ENCODE measurements at regions not wholly inside any gene's neighbourhood (a gene's known extent, or its start where the extent isn't known, plus 50 kb on each side); places are given as distances from the start of the nearest gene placed in this dataset.

- no peak for DNase-seq
- peaks cover 0 to 3% (median 0%) of the 10 kb centered on the region in 3 donors for H3K27me3 Mint-ChIP-seq (ENCODE audit: low read depth in 3 of 3)
Observed at GRCh38 chr3:144241404-144241803, 269.8 kb downstream of the DIPK2A start.

GRCh38 chr3:144242747-144243146 lies 271.1 kb downstream of the DIPK2A start:
- no peak overlapping the region for H3K27ac ChIP-seq (ENCODE audit: low read depth in 1 of 2, low read length in 2 of 2)
- H3K36me3 ChIP-seq (replicated peaks in 1 of 2; ENCODE audit: control insufficient read depth in 1 of 2, insufficient read depth in 2 of 2, low read length in 2 of 2), result no peaks in the 10 kb centered on the region
- H3K4me3 ChIP-seq (replicated peaks in 1 of 3; ENCODE audit: low read depth in 2 of 3, low read length in 3 of 3), result no peak overlapping the region
- no peaks in the 10 kb centered on the region for H3K4me1 ChIP-seq (ENCODE audit: control insufficient read depth in 1 of 2, insufficient read depth in 2 of 2, low read length in 2 of 2)
- H3K27me3 Mint-ChIP-seq (ENCODE audit: low read depth in 3 of 3), result peaks cover 0 to 1% (median 0%) of the 10 kb centered on the region in 3 donors
- H3K9ac ChIP-seq (ENCODE audit: insufficient read depth, low read length, poor library complexity, severe bottlenecking), result no peak overlapping the region
- H2AFZ ChIP-seq (ENCODE audit: insufficient read depth, low read depth, low read length, poor library complexity, severe bottlenecking), result no peak overlapping the region
- H3K79me2 ChIP-seq (ENCODE audit: insufficient read depth, low read length), result no peaks in the 10 kb centered on the region
- WGBS (ENCODE audit: insufficient coverage), result no CpG with 5 or more reads among the region's 2 CpGs
- no peak overlapping the region for H3K4me2 ChIP-seq (replicated peaks; ENCODE audit: extremely low read depth, low read length, poor library complexity, severe bottlenecking)
- DNase-seq, result no peak
- intact Hi-C loops (cut with micrococcal nuclease), result no loop called here
- H3K27me3 ChIP-seq (ENCODE audit: control insufficient read depth in 2 of 2, insufficient read depth in 2 of 2, low read length in 2 of 2), result no peaks in the 10 kb centered on the region
- H3K9me3 ChIP-seq (replicated peaks in 1 of 2; ENCODE audit: control insufficient read depth in 1 of 2, insufficient read depth in 1 of 2, low read length in 2 of 2), result no peaks in the 10 kb centered on the region
- H4K20me1 ChIP-seq (ENCODE audit: insufficient read depth, low read length), result no peaks in the 10 kb centered on the region
- no peaks in the 10 kb centered on the region for H3K4me1 Mint-ChIP-seq
- no peak for TF ChIP-seq CTCF (IDR thresholded peaks at IDR 0.05)
- H3K4me3 Mint-ChIP-seq, result no peak overlapping the region
- peaks cover 0 to 2% (median 0%) of the 10 kb centered on the region in 7 donors for H3K9me3 Mint-ChIP-seq
- H3K27ac Mint-ChIP-seq, result no peak overlapping the region
- H3K36me3 Mint-ChIP-seq, result no peaks in the 10 kb centered on the region

More at GRCh38 chr3:144241404-144241803, 269.8 kb downstream of the DIPK2A start:
- Histone ChIP-seq H4K20me1 (ENCODE audit: insufficient read depth, low read length) (no peaks in the 10 kb centered on the region), H3K79me2 (ENCODE audit: insufficient read depth, low read length) (no peaks in the 10 kb centered on the region), H3K9me3 (replicated peaks in 1 of 2; ENCODE audit: control insufficient read depth in 1 of 2, insufficient read depth in 1 of 2, low read length in 2 of 2) (no peaks in the 10 kb centered on the region), H3K4me3 (replicated peaks in 1 of 3; ENCODE audit: low read depth in 2 of 3, low read length in 3 of 3) (no peak overlapping the region), H3K4me1 (ENCODE audit: control insufficient read depth in 1 of 2, insufficient read depth in 2 of 2, low read length in 2 of 2) (no peaks in the 10 kb centered on the region), H3K36me3 (replicated peaks in 1 of 2; ENCODE audit: control insufficient read depth in 1 of 2, insufficient read depth in 2 of 2, low read length in 2 of 2) (no peaks in the 10 kb centered on the region), H3K27ac (ENCODE audit: low read depth in 1 of 2, low read length in 2 of 2) (no peak overlapping the region), H3K4me2 (replicated peaks; ENCODE audit: extremely low read depth, low read length, poor library complexity, severe bottlenecking) (no peak overlapping the region), H3K9ac (ENCODE audit: insufficient read depth, low read length, poor library complexity, severe bottlenecking) (no peak overlapping the region), H2AFZ (ENCODE audit: insufficient read depth, low read depth, low read length, poor library complexity, severe bottlenecking) (no peak overlapping the region), H3K27me3 (ENCODE audit: control insufficient read depth in 2 of 2, insufficient read depth in 2 of 2, low read length in 2 of 2) (no peaks in the 10 kb centered on the region)
- no peaks in the 10 kb centered on the region for H3K4me1 Mint-ChIP-seq
- intact Hi-C loops (cut with micrococcal nuclease), result no loop called here
- 96% methylated on average over 3 of the region's 4 CpGs for WGBS (ENCODE audit: insufficient coverage)
- no peaks in the 10 kb centered on the region for H3K36me3 Mint-ChIP-seq
- TF ChIP-seq CTCF (IDR thresholded peaks at IDR 0.05), result no peak
- no peak overlapping the region for H3K4me3 Mint-ChIP-seq
- no peak overlapping the region for H3K27ac Mint-ChIP-seq
- H3K9me3 Mint-ChIP-seq, result peaks cover 0 to 2% (median 0%) of the 10 kb centered on the region in 7 donors

Data from CD14-positive monocyte (primary cell).